K562 (cell line): ENCODE measurements at regions not wholly inside any gene's neighbourhood (a gene's known extent, or its start where the extent isn't known, plus 50 kb on each side); places are given as distances from the start of the nearest gene placed in this dataset.

Source experiments
- CREB1 ChIP-seq, 2 experiments: sonication (generic) in 1 of 2; formaldehyde crosslinking in 1 of 2; IDR thresholded peaks; 2 replicates each; pipeline versions ENCODE4 v1.6.1 to v1.8.0; 2012 to 2022; ENCODE audit warnings: inconsistent platforms in 1 of 2, mild to moderate bottlenecking in 1 of 2, missing genetic modification reagents in 1 of 2, moderate library complexity in 1 of 2
- EZH2 ChIP-seq: IDR thresholded peaks from 2 replicates; pipeline ENCODE4 v1.6.1; 2012; ENCODE audit warnings: low read depth, mild to moderate bottlenecking, inconsistent platforms, low read length, borderline replicate concordance
- MAX ChIP-seq: sonication (generic); formaldehyde crosslinking; IDR thresholded peaks from 2 replicates; pipeline ENCODE4 v1.9.0; 2022; ENCODE audit warnings: mild to moderate bottlenecking, missing genetic modification reagents
- PTBP1 ChIP-seq: fragments of 200-400 bp; formaldehyde crosslinking; IDR thresholded peaks from 2 replicates; pipeline ENCODE4 v1.6.1; 2017; ENCODE audit warnings: low read depth, low read length
- ZBTB9 ChIP-seq: fragments of 450-650 bp; formaldehyde crosslinking; IDR thresholded peaks from 2 replicates; pipeline ENCODE4 v1.4.0; 2020; ENCODE audit warnings: mild to moderate bottlenecking, moderate library complexity
- TF ChIP-seq, protein P1 (sequence below), 3 experiments: IDR thresholded peaks in 2 of 3; conservative IDR thresholded peaks in 1 of 3; 2 replicates each; pipeline ENCODE4 v1.5.1; 2011 to 2012; ENCODE audit warnings: low read length in 3 of 3, mild to moderate bottlenecking in 3 of 3, control low read depth in 2 of 3, improper control_type of control experiment in 1 of 3, inconsistent platforms in 1 of 3, low read depth in 1 of 3, mixed read lengths in 1 of 3, moderate library complexity in 1 of 3; ENCODE audit not compliant: insufficient read depth in 2 of 3

DNA sequence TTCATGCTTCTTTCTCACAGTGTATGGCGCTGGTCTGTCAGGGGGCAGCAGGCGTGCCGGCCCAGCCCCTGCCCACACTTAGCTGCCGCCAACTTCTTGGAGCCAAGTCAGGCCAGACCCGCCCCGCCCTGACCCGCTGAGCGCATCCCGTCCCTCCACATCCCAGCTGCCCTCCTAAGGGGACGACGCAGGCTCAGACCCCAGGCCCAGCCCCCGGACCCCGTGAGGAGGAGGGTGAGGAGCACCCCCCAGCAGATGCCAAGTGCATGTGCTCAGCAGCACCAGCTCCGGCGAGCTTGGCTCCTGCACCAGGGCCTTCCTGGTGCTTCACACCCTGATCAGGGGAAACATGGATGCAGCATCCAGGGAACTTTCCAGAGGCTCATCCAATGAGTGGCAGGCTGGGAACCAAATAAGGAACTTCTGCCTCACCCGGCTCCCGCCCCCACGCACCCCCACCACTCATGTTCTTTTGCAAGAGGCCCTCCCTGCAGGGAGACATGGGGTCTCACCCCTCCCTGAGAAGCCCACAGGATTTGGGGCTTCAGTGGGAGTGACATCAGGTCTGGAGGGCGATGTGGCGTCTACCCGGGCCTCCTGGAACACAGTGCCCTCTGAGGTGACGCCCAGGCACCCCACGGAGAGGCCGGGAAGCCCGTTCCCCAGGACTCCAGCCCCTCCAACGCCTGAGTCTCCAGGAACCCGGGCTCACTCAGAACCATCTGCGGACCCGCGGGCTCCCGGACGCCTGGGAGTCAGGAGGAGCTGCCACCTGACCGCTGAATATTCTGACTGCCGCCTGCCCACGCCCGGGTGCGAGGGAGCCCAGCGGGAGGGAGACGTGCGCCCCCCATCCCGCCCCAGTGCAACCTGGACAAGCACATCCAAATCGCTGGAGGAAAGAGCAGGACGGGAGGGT is 70.0 kb upstream of the GALNT9 start:
- TF ChIP-seq MAX (CRISPR knock-in tag) (no peak), ZBTB9 (no peak), EZH2 (no peak), PTBP1 (no peak), CREB1 (IDR thresholded peaks at IDR 0.05) (no peak), CREB1 (CRISPR knock-in tag; IDR thresholded peaks at IDR 0.05) (no peak)
- TF ChIP-seq, protein P1, sequence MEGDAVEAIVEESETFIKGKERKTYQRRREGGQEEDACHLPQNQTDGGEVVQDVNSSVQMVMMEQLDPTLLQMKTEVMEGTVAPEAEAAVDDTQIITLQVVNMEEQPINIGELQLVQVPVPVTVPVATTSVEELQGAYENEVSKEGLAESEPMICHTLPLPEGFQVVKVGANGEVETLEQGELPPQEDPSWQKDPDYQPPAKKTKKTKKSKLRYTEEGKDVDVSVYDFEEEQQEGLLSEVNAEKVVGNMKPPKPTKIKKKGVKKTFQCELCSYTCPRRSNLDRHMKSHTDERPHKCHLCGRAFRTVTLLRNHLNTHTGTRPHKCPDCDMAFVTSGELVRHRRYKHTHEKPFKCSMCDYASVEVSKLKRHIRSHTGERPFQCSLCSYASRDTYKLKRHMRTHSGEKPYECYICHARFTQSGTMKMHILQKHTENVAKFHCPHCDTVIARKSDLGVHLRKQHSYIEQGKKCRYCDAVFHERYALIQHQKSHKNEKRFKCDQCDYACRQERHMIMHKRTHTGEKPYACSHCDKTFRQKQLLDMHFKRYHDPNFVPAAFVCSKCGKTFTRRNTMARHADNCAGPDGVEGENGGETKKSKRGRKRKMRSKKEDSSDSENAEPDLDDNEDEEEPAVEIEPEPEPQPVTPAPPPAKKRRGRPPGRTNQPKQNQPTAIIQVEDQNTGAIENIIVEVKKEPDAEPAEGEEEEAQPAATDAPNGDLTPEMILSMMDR (IDR thresholded peaks at IDR 0.05 in 2 of 3, conservative IDR thresholded peaks at IDR 0.05 in 1 of 3; ENCODE audit: insufficient read depth in 2 of 3, low read depth in 1 of 3, low read length in 3 of 3) = no peak
